ENCODE measurements at regions not wholly inside any gene's neighbourhood (a gene's known extent, or its start where the extent isn't known, plus 50 kb on each side); places are given as distances from the start of the nearest gene placed in this dataset.

GRCh38 chr7:56609852-56610355 is 493.7 kb upstream of the NUPR2 start:
- Histone ChIP-seq H3K9ac (replicated peaks in 1 of 4; ENCODE audit: extremely low read depth in 1 of 4, low read depth in 3 of 4, low read length in 3 of 4) (no peak overlapping the region), H3K23ac (ENCODE audit: insufficient read length) (no peak overlapping the region), H3K79me1 (ENCODE audit: low read depth, low read length) (no peaks in the 10 kb centered on the region), H4K5ac (ENCODE audit: insufficient read length, low read depth, low read length) (no peak overlapping the region), H2BK5ac (ENCODE audit: low read depth, low read length) (no peak overlapping the region), H3K4me2 (ENCODE audit: insufficient read depth in 1 of 2, low read depth in 2 of 2, low read length in 2 of 2) (no peak overlapping the region), H3K4ac (replicated peaks; ENCODE audit: insufficient read length, low read depth, low read length) (no peak overlapping the region), H3K4me3 (ENCODE audit: extremely low read depth in 1 of 4, insufficient read depth in 2 of 4, low read depth in 3 of 4, low read length in 4 of 4) (no peak overlapping the region), H4K20me1 (replicated peaks in 1 of 2; ENCODE audit: control insufficient read depth in 1 of 2, insufficient read depth in 2 of 2, low read length in 2 of 2) (no peaks in the 10 kb centered on the region), H3K27ac (ENCODE audit: low read depth, low read length) (no peak overlapping the region), H2BK15ac (ENCODE audit: low read length) (no peak overlapping the region), H4K8ac (ENCODE audit: extremely low read depth, insufficient read depth, low read length) (no peak overlapping the region), H2AFZ (ENCODE audit: low read length) (no peak overlapping the region), H3K27me3 (replicated peaks in 1 of 4; ENCODE audit: control insufficient read depth in 3 of 4, extremely low read depth in 1 of 4, insufficient read depth in 3 of 4, low read length in 3 of 4) (no peaks in the 10 kb centered on the region), H3K4me1 (replicated peaks in 1 of 4; ENCODE audit: control insufficient read depth in 3 of 4, insufficient read depth in 4 of 4, low read length in 3 of 4) (no peaks in the 10 kb centered on the region), H3K56ac (replicated peaks; ENCODE audit: insufficient read length, low read depth, low read length) (no peak overlapping the region), H3K18ac (ENCODE audit: extremely low read depth, low read length) (no peak overlapping the region), H3K9me3 (ENCODE audit: insufficient read depth in 2 of 2, low read depth in 1 of 2, low read length in 1 of 2) (peaks cover 71 to 72% of the 10 kb centered on the region in 2 experiments), H3K79me2 (ENCODE audit: control insufficient read depth in 1 of 2, insufficient read depth in 2 of 2, low read length in 2 of 2) (no peaks in the 10 kb centered on the region), H2BK120ac (replicated peaks; ENCODE audit: low read depth, low read length) (no peak overlapping the region), H2AK5ac (ENCODE audit: low read depth, low read length) (no peak overlapping the region), H3K23me2 (ENCODE audit: low read depth, low read length) (no peaks in the 10 kb centered on the region), H2BK20ac (ENCODE audit: low read length) (no peak overlapping the region), H2BK12ac (ENCODE audit: low read depth, low read length) (no peak overlapping the region), H3K36me3 (ENCODE audit: control insufficient read depth in 2 of 4, insufficient read depth in 4 of 4, low read length in 3 of 4) (no peaks in the 10 kb centered on the region), H3K14ac (ENCODE audit: insufficient read length) (no peak overlapping the region), H4K91ac (replicated peaks; ENCODE audit: insufficient read length, low read length) (no peak overlapping the region)
- FAIRE-seq (no peak), DNase-seq (ENCODE audit: low read depth in 1 of 2, low spot score in 2 of 2) (no peak)
- ChIA-PET POLR2A (ENCODE audit: partially characterized antibody) (no interaction called here), CTCF (ENCODE audit: partially characterized antibody) (no interaction called here)
- TF ChIP-seq BRCA1 (IDR thresholded peaks at IDR 0.05; ENCODE audit: low read depth, low read length) = no peak
- WGBS, 2 experiments (ENCODE audit: extremely low coverage in 1 of 2, insufficient coverage in 1 of 2, insufficient read length in 1 of 2, insufficient replicate concordance in 2 of 2, low coverage in 1 of 2, low lambda C conversion rate in 2 of 2, missing lambda C conversion rate in 1 of 2) = 56% methylated on average over 2 of the region's 2 CpGs; no CpG with 5 or more reads in 1 of the 2 experiments

All from H1 (cell line).